HT1080 (cell line): ENCODE measurements at regions not wholly inside any gene's neighbourhood (a gene's known extent, or its start where the extent isn't known, plus 50 kb on each side); places are given as distances from the start of the nearest gene placed in this dataset.
A peak's percentile ranks its signal among the peaks of the same experiment; 100 is the strongest.

ENCODE experiments used
- DNase-seq: peaks from one replicate; pipeline ENCODE4 v3.0.0-alpha.2; 2015; ENCODE audit warnings: low read depth

- peak; percentile 90 for DNase-seq
Observed at GRCh38 chrX:45697591-45697990, 496.9 kb upstream of the DIPK2B start.

DNA sequence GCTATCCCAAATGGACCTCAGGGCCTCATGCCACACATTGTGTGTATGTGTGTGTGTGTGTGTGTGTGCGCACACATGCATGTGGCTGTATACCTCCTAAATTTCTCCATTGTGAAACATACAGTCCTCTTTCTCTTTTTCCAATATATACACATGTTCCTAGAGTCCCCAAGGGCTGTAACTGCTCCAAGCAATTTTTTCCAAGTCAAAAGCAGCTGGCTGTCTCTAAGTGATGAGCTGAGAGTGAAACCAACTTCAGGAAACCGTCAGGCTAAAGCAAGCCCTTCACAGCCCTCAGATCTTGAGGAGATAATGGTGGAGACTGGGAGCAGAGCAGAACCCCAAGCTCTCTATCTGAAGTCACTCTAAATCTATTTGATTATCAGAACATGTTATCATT, 496.1 kb upstream of the DIPK2B start:
- no peak for DNase-seq

DNA sequence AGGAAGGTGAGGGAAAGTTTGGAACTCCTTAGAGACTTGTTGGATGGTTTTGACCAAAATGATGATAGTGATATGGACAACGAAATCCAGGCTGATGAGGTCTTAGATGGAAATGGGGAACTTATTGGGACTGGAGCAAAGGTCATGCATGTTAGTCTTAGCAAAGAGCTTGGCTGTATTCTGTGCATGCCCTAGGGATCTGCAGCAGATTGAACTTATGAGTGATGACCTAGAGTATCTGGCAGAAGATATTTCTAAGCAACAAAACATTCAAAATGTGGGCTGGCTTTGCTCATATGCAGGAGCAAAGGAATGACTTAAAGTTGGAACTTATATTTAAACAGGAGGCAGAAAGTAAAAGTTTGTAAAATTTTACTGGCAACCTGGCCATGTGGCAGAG, 489.3 kb upstream of the DIPK2B start:
- no peak for DNase-seq

DNA sequence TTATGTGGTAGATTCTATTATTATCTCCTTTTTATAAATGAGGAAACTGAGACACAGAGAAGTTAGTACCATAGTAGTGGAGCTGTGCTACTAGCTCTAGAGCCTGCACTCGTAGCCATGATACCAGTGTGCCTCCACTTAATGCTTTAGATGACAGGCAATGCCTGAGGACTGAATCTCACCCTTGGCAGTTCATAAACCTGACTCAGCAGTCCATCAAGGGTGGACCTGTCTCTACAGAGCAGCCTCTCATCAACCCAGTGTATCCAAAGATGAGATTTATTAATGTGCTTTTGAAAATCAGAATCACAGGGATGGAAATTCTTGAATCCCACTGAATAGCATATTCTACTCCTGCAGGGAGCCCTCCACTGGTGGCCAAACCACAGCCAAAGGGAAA, 483.2 kb upstream of the DIPK2B start:
- DNase-seq, result no peak

DNA sequence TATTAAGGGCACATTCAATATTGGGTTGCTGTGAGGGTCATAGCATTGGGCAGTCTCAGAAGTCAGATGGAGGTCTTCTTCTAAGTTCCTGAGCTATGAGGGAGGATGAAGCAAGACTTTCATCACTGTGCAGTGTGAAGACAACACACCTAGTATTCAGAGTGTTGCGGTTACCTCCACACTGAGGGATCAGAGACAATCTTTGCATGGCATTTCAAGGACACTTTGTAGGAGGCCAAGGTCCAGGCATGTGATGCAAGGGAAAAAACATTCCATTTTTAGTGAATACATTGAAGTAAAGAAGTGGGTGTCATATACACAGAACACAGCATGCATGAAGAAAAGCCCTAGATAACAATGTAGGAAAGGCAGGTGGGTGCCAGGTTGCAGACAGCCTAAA, 481.2 kb upstream of the DIPK2B start:
- DNase-seq, result no peak

GRCh38 chrX:45669715-45670340, 469.2 kb upstream of the DIPK2B start:
- peak; percentile 10 for DNase-seq

DNA sequence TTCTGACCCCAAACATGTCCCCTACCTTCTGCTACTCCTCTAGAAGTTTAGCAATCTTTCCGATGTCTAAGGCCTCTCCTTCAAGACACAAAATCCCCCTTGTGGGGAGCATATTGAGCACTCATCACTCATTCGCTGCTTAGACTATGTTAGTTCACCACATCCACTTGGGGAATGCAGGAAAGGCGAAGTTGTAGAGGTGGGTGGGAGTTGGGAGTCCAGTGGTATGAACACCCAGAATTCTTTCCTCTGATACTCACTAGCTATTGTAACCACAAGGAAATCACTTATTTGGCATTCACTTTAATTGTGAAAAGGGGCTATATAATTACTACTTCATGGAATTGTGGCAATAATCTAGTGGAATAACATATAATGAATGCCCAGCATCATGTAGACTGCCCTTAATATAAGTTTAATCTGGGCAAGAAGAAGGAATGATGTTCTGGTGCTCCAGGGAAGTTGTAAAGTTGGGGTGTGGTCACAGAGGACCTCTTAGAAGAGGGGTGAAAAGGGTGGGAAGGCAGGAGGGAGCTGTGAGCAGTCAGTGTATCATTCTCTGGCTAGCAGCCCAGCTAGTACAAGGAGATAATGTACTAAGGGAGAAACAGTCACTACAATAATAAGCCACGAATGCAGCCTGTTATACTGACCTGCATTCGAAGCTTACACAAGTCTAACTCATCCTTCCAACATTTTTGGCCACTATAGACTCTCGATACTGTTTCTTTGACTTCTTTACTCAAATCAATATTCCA, 468.2 kb upstream of the DIPK2B start:
- peak; percentile 93 for DNase-seq

- DNase-seq, result peak; percentile 31
Observed at GRCh38 chrX:45667666-45668065, 467.0 kb upstream of the DIPK2B start.

- DNase-seq, result no peak
Observed at GRCh38 chrX:45664727-45665290, 464.1 kb upstream of the DIPK2B start.

DNA sequence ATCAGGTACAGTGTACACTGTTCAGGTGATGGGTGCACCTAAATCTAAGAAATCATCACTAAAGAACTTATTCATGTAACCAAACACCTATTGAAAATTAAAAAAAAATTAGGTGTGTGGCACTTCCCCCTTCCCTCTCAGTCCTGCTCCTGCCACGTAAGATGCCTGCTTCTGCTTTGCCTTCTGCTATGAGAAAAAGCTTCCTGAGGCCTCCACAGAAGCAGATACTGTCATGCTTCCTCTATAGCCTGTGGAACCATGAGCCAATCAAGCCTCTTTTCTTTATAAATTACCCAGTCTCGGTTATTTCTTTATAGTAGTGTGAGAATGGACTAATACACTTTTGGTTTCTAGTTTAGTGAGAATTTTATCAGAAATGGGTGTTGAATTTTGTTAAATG, 459.8 kb upstream of the DIPK2B start:
- no peak for DNase-seq

GRCh38 chrX:45633419-45633818, 432.7 kb upstream of the DIPK2B start:
- no peak for DNase-seq

GRCh38 chrX:45632506-45632905, 431.8 kb upstream of the DIPK2B start:
- DNase-seq, result no peak

DNA sequence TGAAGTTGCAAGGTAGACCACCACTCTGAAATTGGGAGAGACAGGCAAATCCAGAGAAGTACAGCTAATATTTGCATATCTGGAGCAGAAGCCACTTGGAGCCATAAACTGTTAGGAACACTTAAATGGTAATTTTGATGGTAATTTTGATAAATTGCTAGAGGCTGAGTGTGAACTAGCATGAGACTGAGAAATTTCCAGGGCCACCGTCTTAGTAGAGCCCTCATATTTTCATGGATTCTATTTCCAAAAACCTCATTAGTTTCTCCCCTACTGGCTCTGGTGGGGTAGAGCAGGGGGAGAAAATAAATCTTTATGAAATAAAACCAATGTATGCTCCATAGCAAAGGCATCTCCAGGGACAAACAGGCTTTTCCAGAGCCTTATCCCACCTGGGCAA, 429.4 kb upstream of the DIPK2B start:
- no peak for DNase-seq

DNA sequence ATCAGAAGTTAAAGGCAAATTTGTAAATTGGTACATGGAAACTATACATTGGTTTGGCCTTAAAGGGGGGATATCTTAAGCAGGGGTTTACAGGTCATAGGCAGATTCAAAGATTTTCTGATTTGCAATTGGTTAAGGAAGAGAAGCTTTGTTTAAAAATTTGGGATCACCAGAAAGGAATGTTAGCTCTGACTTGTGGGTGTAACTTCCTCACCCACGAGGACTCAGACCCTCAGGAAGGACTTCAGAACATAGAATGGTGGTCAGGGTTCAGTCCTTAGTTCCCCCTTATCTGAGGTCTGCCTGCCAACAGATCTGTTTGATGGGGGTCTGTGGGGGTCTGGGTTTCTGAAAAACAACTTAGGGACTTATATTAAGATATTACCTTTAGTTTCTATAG, 427.4 kb upstream of the DIPK2B start:
- DNase-seq, result peak; percentile 47

DNA sequence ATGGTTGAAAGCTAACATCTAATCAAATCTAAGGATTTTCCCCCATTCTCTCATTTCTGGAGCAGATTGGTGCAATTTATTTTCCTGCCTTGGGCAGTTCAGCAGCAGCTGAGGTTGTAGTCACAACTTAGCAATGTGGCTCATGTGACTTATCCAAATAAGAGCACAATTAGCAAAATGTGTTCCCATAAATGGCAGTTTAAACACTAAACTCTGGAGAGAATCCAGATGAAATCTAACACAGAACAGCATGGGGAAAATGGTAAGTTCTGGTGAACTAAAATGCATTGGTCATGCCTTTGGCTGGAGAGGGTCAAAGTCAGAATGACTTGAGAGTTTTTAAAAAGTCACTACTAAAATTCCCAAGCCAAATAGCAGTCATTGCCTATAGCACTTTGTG, 422.6 kb upstream of the DIPK2B start:
- DNase-seq, result peak; percentile 64

GRCh38 chrX:45622538-45622937, 421.9 kb upstream of the DIPK2B start:
- peak; percentile 54 for DNase-seq

- DNase-seq, result no peak
Observed at GRCh38 chrX:45622042-45622423, 421.4 kb upstream of the DIPK2B start.

- peak; percentile 86 for DNase-seq
Observed at GRCh38 chrX:45621376-45622041, 420.8 kb upstream of the DIPK2B start.

GRCh38 chrX:45619290-45619689, 418.6 kb upstream of the DIPK2B start:
- no peak for DNase-seq

DNA sequence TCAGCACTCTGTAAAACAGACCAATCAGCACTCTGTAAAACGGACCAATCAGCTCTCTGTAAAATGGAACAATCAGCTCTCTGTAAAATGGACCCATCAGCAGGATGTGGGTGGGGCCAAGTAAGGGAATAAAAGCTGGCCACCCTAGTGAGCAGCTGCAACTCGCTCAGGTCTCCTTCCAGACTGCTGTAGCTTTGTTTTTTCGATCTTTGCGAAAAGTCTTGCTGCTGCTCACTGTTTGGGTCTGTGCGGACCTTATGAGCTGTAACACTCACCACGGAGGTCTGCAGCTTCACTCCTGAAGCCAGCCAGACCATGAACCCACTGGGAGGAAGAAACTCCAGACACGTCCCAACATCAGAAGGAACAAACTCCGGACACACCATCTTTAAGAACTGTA, 414.9 kb upstream of the DIPK2B start:
- peak; percentile 93 for DNase-seq

DNA sequence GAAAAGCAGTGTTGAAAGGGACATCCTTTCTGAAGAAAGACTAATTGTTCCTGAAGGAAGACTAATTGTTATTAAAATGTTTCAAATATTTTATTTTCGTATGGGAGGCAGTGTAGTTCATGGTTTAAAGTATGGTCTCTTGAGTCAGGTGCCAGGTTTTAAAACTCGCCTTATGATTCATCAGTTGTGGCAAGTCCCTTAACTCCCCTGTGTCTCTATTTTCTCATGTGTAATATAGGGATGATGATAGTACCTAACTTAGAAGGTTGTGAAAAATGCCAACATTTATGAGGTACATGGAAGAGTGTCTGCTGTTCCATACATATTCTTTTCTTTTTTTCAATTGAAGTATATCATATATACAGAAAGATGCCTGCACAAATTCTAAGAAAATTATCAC, 414.2 kb upstream of the DIPK2B start:
- DNase-seq, result peak; percentile 37

DNA sequence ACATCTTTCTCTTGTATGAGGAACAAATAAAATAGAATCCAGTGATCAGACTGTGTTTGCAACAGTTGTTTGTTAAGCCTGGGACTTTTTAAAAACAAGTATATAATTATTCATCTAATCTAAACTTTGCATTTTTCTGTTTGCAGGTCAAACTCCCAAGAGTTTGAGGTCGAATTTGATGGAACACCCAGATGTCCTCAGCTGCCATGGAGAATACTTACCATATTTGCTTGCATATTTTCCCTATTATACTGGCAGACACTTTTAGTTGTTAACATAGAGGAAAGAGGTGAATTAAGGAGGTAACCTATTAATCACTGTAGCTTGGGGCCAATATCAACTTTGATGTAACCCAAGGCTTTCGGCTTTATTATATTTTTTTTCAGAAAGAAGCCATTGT, 401.5 kb upstream of the DIPK2B start:
- no peak for DNase-seq
